Breast epithelium (tissue), 4 donors: ENCODE measurements at regions not wholly inside any gene's neighbourhood (a gene's known extent, or its start where the extent isn't known, plus 50 kb on each side); places are given as distances from the start of the nearest gene placed in this dataset.

Experiments
- DNase-seq, 2 donors: peaks; one replicate each; pipeline ENCODE4 v3.0.0-alpha.2; 2019; ENCODE audit warnings: low spot score in 2 of 2
- H3K27ac ChIP-seq, 2 donors: fragments of 200-600 bp; sonication (generic) in 1 of 2; one replicate each; pipeline ENCODE4 v1.5.1; 2016 to 2019; ENCODE audit warnings: mild to moderate bottlenecking in 1 of 2
- H3K27me3 ChIP-seq, 2 donors: fragments of 200-600 bp; sonication (generic) in 1 of 2; one replicate each; pipeline versions ENCODE4 v1.5.1 to v1.6.0; 2017 to 2019; ENCODE audit warnings: control low read depth in 1 of 2, mild to moderate bottlenecking in 1 of 2
- H3K36me3 ChIP-seq: fragments of 200-600 bp; one replicate; pipeline ENCODE4 v1.5.1; 2019
- H3K4me1 ChIP-seq, 2 donors: fragments of 200-600 bp; sonication (generic); one replicate each; pipeline ENCODE4 v1.5.1; 2016 to 2019; ENCODE audit warnings: control low read depth in 1 of 2
- H3K4me3 ChIP-seq, 3 donors: fragments of 200-600 bp; sonication (generic); 1 replicate in 2 of 3; 2 replicates in 1 of 3; pipeline ENCODE4 v1.5.1; 2016 to 2019; ENCODE audit warnings: mild to moderate bottlenecking in 3 of 3, moderate library complexity in 2 of 3
- H3K9me3 ChIP-seq, 2 donors: fragments of 200-600 bp; sonication (generic) in 1 of 2; one replicate each; pipeline ENCODE4 v1.5.1; 2016 to 2019; ENCODE audit warnings: control low read depth in 1 of 2
- POLR2A ChIP-seq: fragments of 450-650 bp; IDR thresholded peaks from one replicate; pipeline ENCODE4 v1.6.1; 2016; ENCODE audit warnings: antibody characterized with exemption, mild to moderate bottlenecking, moderate library complexity
- POLR2AphosphoS5 ChIP-seq, 3 donors: sonication (generic); formaldehyde crosslinking; IDR thresholded peaks; one replicate each; pipeline ENCODE4 v1.6.1; 2017; ENCODE audit warnings: antibody characterized with exemption in 3 of 3
- intact Hi-C: fragments of 100-400 bp; cut with DNase I; formaldehyde crosslinking; loops from one replicate; pipeline ENCODE4 v1.15.1; 2023; ENCODE audit warnings: low total_unique reads
- TF ChIP-seq, protein P1 (sequence below), 3 donors: fragments of 450-650 bp; IDR thresholded peaks; one replicate each; pipeline ENCODE4 v1.5.1; 2016 to 2017; ENCODE audit warnings: antibody characterized with exemption in 3 of 3, mild to moderate bottlenecking in 3 of 3, moderate library complexity in 3 of 3

DNA sequence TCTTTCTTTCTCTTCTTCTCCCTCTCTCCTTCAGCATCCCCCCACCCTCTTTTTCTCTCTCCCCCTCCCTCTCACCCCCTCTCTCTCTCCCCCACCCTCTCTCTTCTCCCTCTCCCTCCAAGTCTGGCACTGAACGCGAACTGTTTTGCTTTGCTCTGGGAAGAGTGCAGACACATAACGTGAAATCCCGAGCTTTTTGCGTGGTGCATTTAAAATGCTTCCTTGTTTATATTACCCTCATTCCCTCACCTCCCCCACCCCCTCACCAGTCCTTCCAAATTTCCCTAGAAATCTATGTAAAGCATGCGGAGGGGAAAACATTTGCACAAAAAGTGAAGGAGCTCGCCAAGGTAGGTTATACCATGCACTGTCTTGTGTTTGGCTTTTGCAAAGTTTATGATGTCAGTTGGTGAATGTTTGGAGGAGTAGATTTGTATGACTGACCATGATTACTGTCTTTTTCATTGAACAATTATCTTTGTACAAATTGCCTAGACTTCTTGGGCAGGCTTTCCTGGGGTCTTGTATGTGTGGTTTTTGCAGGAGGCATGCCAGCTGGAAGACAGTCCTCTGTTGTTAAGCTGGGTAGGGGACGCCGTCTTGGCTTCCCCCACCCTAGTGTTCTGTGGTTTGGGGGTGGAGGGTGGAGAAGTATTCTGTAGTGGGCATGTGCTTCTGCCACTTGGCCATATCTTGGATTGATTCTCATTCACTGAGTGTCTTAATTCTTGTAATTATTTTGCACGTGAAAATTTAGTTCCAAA, 123.7 kb upstream of the HSD17B12 start:
- no peak for TF ChIP-seq POLR2A
- TF ChIP-seq, protein P1, sequence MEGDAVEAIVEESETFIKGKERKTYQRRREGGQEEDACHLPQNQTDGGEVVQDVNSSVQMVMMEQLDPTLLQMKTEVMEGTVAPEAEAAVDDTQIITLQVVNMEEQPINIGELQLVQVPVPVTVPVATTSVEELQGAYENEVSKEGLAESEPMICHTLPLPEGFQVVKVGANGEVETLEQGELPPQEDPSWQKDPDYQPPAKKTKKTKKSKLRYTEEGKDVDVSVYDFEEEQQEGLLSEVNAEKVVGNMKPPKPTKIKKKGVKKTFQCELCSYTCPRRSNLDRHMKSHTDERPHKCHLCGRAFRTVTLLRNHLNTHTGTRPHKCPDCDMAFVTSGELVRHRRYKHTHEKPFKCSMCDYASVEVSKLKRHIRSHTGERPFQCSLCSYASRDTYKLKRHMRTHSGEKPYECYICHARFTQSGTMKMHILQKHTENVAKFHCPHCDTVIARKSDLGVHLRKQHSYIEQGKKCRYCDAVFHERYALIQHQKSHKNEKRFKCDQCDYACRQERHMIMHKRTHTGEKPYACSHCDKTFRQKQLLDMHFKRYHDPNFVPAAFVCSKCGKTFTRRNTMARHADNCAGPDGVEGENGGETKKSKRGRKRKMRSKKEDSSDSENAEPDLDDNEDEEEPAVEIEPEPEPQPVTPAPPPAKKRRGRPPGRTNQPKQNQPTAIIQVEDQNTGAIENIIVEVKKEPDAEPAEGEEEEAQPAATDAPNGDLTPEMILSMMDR (IDR thresholded peaks at IDR 0.05): no peak
- TF ChIP-seq POLR2AphosphoS5 (IDR thresholded peaks at IDR 0.05): no peak
- no peak for DNase-seq
- Histone ChIP-seq H3K4me1 (peaks cover 4 to 10% of the 10 kb centered on the region in 2 donors), H3K27me3 (peaks cover 0 to 44% of the 10 kb centered on the region in 2 donors), H3K36me3 (no peaks in the 10 kb centered on the region), H3K27ac (no peak overlapping the region), H3K9me3 (no peaks in the 10 kb centered on the region), H3K4me3 (no peak overlapping the region)
- intact Hi-C loops: no loop called here

DNA sequence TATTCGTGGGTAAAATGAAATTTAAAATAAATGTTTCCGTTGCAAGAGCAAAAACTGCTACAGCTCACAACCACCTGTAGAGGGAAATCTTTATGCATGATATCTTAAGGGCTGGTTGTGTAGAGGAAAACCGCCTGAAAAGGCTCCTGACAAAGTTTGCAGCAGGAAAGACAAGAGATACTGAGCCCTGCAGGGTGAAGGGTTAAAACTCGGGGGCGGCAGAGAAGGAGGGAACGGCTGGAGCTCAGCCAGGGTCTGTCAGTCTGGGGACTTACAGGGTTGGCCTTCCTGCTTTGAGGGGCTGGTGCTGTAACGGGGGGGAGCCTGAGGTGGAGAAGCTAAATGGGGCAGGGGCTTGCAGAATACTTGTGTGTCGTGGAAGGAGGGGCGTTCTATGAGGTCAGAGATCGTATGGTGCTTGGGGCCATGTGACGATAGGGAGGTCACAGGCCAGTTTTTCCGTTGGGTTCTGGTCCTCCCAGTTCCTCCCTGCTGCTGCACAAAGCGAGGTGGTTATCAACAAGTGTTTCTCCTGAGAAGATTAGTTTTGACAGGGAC, 122.9 kb upstream of the HSD17B12 start:
- Histone ChIP-seq H3K4me1 (peaks cover 4 to 10% of the 10 kb centered on the region in 2 donors), H3K36me3 (no peaks in the 10 kb centered on the region), H3K4me3 (no peak overlapping the region), H3K27ac (no peak overlapping the region), H3K9me3 (no peaks in the 10 kb centered on the region), H3K27me3 (peaks cover 0 to 49% of the 10 kb centered on the region in 2 donors)
- TF ChIP-seq POLR2A: no peak
- TF ChIP-seq, protein P1 (IDR thresholded peaks at IDR 0.05): peak in 1 of 3 donors; percentile 12
- no peak for TF ChIP-seq POLR2AphosphoS5 (IDR thresholded peaks at IDR 0.05)
- intact Hi-C loops: no loop called here
- DNase-seq: no peak

DNA sequence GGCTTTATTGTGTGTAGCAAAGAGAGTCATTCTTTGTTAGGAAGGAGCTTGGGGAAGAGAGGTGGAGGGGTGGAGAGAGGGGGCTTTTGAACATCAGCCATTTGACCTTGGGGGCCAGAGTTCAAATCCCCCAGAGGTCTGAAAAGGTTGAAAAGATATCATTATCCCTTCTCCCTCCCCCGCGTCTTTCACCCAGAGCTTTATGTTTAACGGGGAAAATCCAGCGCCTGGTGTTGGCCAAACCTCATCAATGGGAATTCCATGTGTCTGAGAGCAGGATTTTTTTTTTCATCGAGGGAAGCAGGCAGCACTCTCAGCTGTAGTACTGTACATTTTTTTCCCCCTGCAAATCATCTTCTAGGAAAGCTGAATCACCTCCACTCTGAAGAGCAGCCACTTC, 122.4 kb upstream of the HSD17B12 start:
- Histone ChIP-seq H3K4me3 (no peak overlapping the region), H3K36me3 (no peaks in the 10 kb centered on the region), H3K27ac (no peak overlapping the region), H3K27me3 (peaks cover 0 to 49% of the 10 kb centered on the region in 2 donors), H3K4me1 (peaks cover 4 to 10% of the 10 kb centered on the region in 2 donors), H3K9me3 (no peaks in the 10 kb centered on the region)
- no peak for DNase-seq
- intact Hi-C loops: no loop called here
- TF ChIP-seq POLR2A (no peak), POLR2AphosphoS5 (IDR thresholded peaks at IDR 0.05) (no peak)
- TF ChIP-seq, protein P1 (IDR thresholded peaks at IDR 0.05): no peak

DNA sequence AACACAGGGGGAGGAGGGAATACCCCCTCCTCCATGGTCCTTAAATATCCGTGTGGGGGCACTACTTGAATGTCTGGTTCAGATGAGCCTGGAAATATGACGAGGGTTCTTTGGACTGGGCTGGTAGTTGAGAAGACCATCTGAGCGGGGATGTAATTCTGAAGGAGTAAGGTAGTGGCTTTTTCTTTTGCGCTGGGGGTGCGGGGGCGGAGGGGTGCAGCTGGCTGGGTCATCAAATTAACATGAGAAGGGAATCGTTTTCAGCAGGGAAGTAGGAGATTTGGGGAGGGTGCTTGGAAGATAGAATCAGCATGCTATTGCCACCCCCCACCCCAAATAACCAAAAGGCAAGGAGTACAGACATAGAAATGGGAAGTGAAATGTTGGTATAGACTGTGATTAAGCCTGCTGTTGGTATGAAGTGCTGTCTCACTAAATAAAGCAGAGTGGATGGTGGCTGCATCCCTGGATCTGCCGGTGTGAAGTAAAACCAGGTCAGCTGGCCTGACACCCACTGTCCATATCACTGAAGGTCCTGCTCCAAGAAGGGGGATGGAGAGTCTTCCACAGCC, 121.9 kb upstream of the HSD17B12 start:
- DNase-seq: no peak
- Histone ChIP-seq H3K27me3 (peaks cover 0 to 49% of the 10 kb centered on the region in 2 donors), H3K4me3 (no peak overlapping the region), H3K9me3 (no peaks in the 10 kb centered on the region), H3K27ac (no peak overlapping the region), H3K36me3 (no peaks in the 10 kb centered on the region), H3K4me1 (peaks cover 4 to 10% of the 10 kb centered on the region in 2 donors)
- TF ChIP-seq POLR2AphosphoS5 (IDR thresholded peaks at IDR 0.05): no peak
- TF ChIP-seq POLR2A: no peak
- TF ChIP-seq, protein P1 (IDR thresholded peaks at IDR 0.05): no peak
- intact Hi-C loops: no loop called here

DNA sequence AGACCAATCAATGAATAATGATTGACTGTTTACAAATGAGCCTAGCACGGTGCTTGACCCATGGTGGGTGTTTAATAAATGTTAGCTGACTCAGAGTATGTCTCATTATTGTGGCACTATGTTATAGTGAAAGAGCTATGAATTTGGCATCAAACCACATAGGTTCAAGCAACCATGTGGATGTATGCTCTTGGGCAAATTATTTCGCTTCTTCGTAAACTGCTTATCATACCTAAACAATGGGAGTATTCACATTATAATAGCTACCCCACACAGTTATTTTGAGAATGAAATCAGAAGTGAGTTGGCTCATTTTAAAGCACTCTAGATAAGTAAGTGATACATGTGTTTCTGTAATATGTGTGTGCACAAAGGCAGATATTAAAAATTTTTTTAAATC, 118.7 kb upstream of the HSD17B12 start:
- H3K4me1 ChIP-seq: peaks cover 4 to 7% of the 10 kb centered on the region in 2 donors
- H3K4me3 ChIP-seq: no peak overlapping the region
- H3K9me3 ChIP-seq: no peaks in the 10 kb centered on the region
- peaks cover 0 to 52% of the 10 kb centered on the region in 2 donors for H3K27me3 ChIP-seq
- intact Hi-C loops: loop anchor here (10.0 kb wide), 1 partner anchor 237 kb away; no protein-coding TSS in a partner anchor
- no peaks in the 10 kb centered on the region for H3K36me3 ChIP-seq
- no peak for TF ChIP-seq POLR2AphosphoS5 (IDR thresholded peaks at IDR 0.05)
- TF ChIP-seq, protein P1 (IDR thresholded peaks at IDR 0.05): no peak
- TF ChIP-seq POLR2A: no peak
- DNase-seq: no peak
- H3K27ac ChIP-seq: no peak overlapping the region
